OCI-LY1 (cell line): ENCODE measurements at regions not wholly inside any gene's neighbourhood (a gene's known extent, or its start where the extent isn't known, plus 50 kb on each side); places are given as distances from the start of the nearest gene placed in this dataset.
A peak's percentile ranks its signal among the peaks of the same experiment; 100 is the strongest.

Experiments used
- H2AFZ ChIP-seq: fragments of 200-600 bp; sonication (generic), shearing (Covaris generic); 2 replicates; pipeline ENCODE4 v1.6.0; 2014; ENCODE audit warnings: antibody characterized with exemption, mild to moderate bottlenecking, low read length
- H3F3A ChIP-seq: fragments of 200-600 bp; sonication (generic), shearing (Covaris generic); 2 replicates; pipeline ENCODE4 v1.6.0; 2014; ENCODE audit warnings: mild to moderate bottlenecking, antibody characterized with exemption, low read length, moderate library complexity; ENCODE audit not compliant: insufficient read depth
- H3K27ac ChIP-seq: fragments of 200-600 bp; sonication (generic); 2 replicates; pipeline ENCODE4 v1.5.1; 2014; ENCODE audit warnings: low read length, mixed run types, mild to moderate bottlenecking, low read depth; ENCODE audit not compliant: poor library complexity, severe bottlenecking
- H3K27me3 ChIP-seq: fragments of 200-600 bp; sonication (generic); 2 replicates; pipeline ENCODE4 v1.6.0; 2014; ENCODE audit warnings: antibody characterized with exemption, mild to moderate bottlenecking, low read length, moderate library complexity; ENCODE audit not compliant: insufficient read depth
- H3K36me3 ChIP-seq: fragments of 200-600 bp; sonication (generic); 2 replicates; pipeline ENCODE4 v1.6.1; 2014; ENCODE audit warnings: mild to moderate bottlenecking, antibody characterized with exemption, low read length, moderate library complexity, mixed read lengths; ENCODE audit not compliant: insufficient read depth
- H3K4me1 ChIP-seq: fragments of 200-600 bp; sonication (generic); 2 replicates; pipeline ENCODE4 v1.5.1; 2014; ENCODE audit warnings: mild to moderate bottlenecking, low read length, moderate library complexity; ENCODE audit not compliant: insufficient read depth, severe bottlenecking
- H3K4me2 ChIP-seq: fragments of 200-600 bp; sonication (generic), shearing (Covaris generic); 2 replicates; pipeline ENCODE4 v1.6.1; 2014; ENCODE audit warnings: low read length
- H3K4me3 ChIP-seq: fragments of 200-600 bp; sonication (generic); 2 replicates; pipeline ENCODE4 v1.5.1; 2014; ENCODE audit warnings: low read length, low read depth, mild to moderate bottlenecking, mixed read lengths; ENCODE audit not compliant: poor library complexity, severe bottlenecking
- H3K79me2 ChIP-seq: fragments of 200-600 bp; shearing (Covaris generic); 2 replicates; pipeline ENCODE4 v1.6.1; 2016; ENCODE audit warnings: mixed run types, low read length, mixed read lengths; ENCODE audit not compliant: insufficient read depth
- H3K9ac ChIP-seq: fragments of 200-600 bp; sonication (generic), shearing (Covaris generic); 2 replicates; pipeline ENCODE4 v1.6.1; 2014; ENCODE audit warnings: mild to moderate bottlenecking, low read length, mixed read lengths
- H3K9me2 ChIP-seq: fragments of 200-600 bp; sonication (generic), shearing (Covaris generic); 2 replicates; pipeline ENCODE4 v1.6.1; 2014; ENCODE audit warnings: low read depth, mild to moderate bottlenecking, low read length, mixed read lengths
- H3K9me3 ChIP-seq: fragments of 200-600 bp; shearing (Covaris generic); 2 replicates; pipeline ENCODE4 v1.6.1; 2014; ENCODE audit warnings: low read length, mixed read lengths
- H4K20me1 ChIP-seq: fragments of 200-600 bp; sonication (generic), shearing (Covaris generic); 2 replicates; pipeline ENCODE4 v1.6.0; 2016; ENCODE audit warnings: mild to moderate bottlenecking, low read length; ENCODE audit not compliant: insufficient read depth
- CTCF ChIP-seq: fragments of 200-600 bp; sonication (generic), shearing (Covaris generic); IDR thresholded peaks from 2 replicates; pipeline ENCODE4 v1.5.1; 2017; ENCODE audit warnings: mild to moderate bottlenecking, antibody characterized with exemption, low read length, moderate library complexity, mixed read lengths
- EZH2 ChIP-seq: fragments of 200-600 bp; sonication (generic), shearing (Covaris generic); IDR thresholded peaks from 2 replicates; pipeline ENCODE4 v1.8.0; 2017; ENCODE audit warnings: borderline replicate concordance, mixed run types, mild to moderate bottlenecking, antibody characterized with exemption, low read length, moderate library complexity, mixed read lengths

GRCh38 chr4:149031399-149031798 lies 589.2 kb upstream of the NR3C2 start:
- Histone ChIP-seq H3K79me2 (no peaks in the 10 kb centered on the region), H2AFZ (no peak overlapping the region), H3K36me3 (no peaks in the 10 kb centered on the region), H3K4me3 (no peak overlapping the region), H3K4me2 (no peak overlapping the region), H4K20me1 (no peaks in the 10 kb centered on the region), H3K4me1 (peaks cover 10% of the 10 kb centered on the region), H3K27ac (no peak overlapping the region), H3K9ac (no peak overlapping the region), H3K9me3 (no peaks in the 10 kb centered on the region), H3F3A (no peaks in the 10 kb centered on the region), H3K9me2 (no peaks in the 10 kb centered on the region), H3K27me3 (no peaks in the 10 kb centered on the region)
- TF ChIP-seq CTCF = peak; percentile 61; the same call in 1 of the 2 replicates
- TF ChIP-seq EZH2 = no peak

GRCh38 chr4:149029056-149029651 lies 586.9 kb upstream of the NR3C2 start:
- Histone ChIP-seq H3K27ac (no peak overlapping the region), H3K4me2 (no peak overlapping the region), H3K9me3 (no peaks in the 10 kb centered on the region), H2AFZ (no peak overlapping the region), H3K27me3 (no peaks in the 10 kb centered on the region), H3F3A (no peaks in the 10 kb centered on the region), H4K20me1 (no peaks in the 10 kb centered on the region), H3K9me2 (no peaks in the 10 kb centered on the region), H3K9ac (no peak overlapping the region), H3K36me3 (no peaks in the 10 kb centered on the region), H3K79me2 (no peaks in the 10 kb centered on the region), H3K4me3 (no peak overlapping the region), H3K4me1 (peaks cover 10% of the 10 kb centered on the region)
- TF ChIP-seq EZH2 = no peak
- TF ChIP-seq CTCF = no peak

GRCh38 chr4:149026696-149027095 lies 584.5 kb upstream of the NR3C2 start:
- Histone ChIP-seq H3K27ac (no peak overlapping the region), H3K9me2 (no peaks in the 10 kb centered on the region), H3F3A (no peaks in the 10 kb centered on the region), H3K36me3 (no peaks in the 10 kb centered on the region), H3K4me3 (no peak overlapping the region), H4K20me1 (no peaks in the 10 kb centered on the region), H3K9me3 (no peaks in the 10 kb centered on the region), H2AFZ (no peak overlapping the region), H3K27me3 (no peaks in the 10 kb centered on the region), H3K4me1 (peaks cover 10% of the 10 kb centered on the region), H3K79me2 (no peaks in the 10 kb centered on the region), H3K9ac (no peak overlapping the region), H3K4me2 (no peak overlapping the region)
- TF ChIP-seq CTCF (no peak), EZH2 (no peak)
